ENCODE measurements at regions not wholly inside any gene's neighbourhood (a gene's known extent, or its start where the extent isn't known, plus 50 kb on each side); places are given as distances from the start of the nearest gene placed in this dataset.

DNA sequence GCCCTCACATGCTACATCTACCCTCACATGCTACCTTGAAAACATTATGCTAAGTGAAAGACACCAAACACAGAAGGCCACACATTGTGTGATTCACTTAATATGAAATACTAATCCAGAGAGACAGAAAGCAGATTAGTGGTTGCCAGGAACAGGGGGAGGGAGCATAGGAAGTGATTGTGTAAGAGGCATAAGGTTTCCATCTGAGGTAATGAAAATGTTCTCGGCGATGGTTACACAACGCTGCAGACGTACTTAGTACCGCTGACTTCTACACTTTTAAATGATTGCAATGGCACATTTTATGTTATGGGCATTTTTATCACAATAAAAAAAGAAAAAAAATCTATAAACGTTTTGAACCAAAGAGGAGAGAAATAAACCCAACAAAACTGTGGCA lies 742.3 kb downstream of the TYW1 start:
- TF ChIP-seq, protein P1, sequence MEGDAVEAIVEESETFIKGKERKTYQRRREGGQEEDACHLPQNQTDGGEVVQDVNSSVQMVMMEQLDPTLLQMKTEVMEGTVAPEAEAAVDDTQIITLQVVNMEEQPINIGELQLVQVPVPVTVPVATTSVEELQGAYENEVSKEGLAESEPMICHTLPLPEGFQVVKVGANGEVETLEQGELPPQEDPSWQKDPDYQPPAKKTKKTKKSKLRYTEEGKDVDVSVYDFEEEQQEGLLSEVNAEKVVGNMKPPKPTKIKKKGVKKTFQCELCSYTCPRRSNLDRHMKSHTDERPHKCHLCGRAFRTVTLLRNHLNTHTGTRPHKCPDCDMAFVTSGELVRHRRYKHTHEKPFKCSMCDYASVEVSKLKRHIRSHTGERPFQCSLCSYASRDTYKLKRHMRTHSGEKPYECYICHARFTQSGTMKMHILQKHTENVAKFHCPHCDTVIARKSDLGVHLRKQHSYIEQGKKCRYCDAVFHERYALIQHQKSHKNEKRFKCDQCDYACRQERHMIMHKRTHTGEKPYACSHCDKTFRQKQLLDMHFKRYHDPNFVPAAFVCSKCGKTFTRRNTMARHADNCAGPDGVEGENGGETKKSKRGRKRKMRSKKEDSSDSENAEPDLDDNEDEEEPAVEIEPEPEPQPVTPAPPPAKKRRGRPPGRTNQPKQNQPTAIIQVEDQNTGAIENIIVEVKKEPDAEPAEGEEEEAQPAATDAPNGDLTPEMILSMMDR (IDR thresholded peaks at IDR 0.05), result no peak
- TF ChIP-seq POLR2AphosphoS5 (IDR thresholded peaks at IDR 0.05), result peak; percentile 52 to 97 (median 77)
- peak in 2 of 4 donors; percentile 86 to 90 for TF ChIP-seq EP300 (IDR thresholded peaks at IDR 0.05)
- TF ChIP-seq POLR2A (IDR thresholded peaks at IDR 0.05), result no peak
